Inferior parietal cortex (tissue), 1 donor: ENCODE measurements at regions not wholly inside any gene's neighbourhood (a gene's known extent, or its start where the extent isn't known, plus 50 kb on each side); places are given as distances from the start of the nearest gene placed in this dataset.
"Not testable (repeated sequence)": the region's sequence is repeated elsewhere in the genome, so short reads cannot be mapped to it uniquely, and the experiment has no call there.

ENCODE experiments used
- DNase-seq: peaks from one replicate; pipeline ENCODE4 v3.0.0-alpha.2; 2016; ENCODE audit errors: extremely low spot score

DNA sequence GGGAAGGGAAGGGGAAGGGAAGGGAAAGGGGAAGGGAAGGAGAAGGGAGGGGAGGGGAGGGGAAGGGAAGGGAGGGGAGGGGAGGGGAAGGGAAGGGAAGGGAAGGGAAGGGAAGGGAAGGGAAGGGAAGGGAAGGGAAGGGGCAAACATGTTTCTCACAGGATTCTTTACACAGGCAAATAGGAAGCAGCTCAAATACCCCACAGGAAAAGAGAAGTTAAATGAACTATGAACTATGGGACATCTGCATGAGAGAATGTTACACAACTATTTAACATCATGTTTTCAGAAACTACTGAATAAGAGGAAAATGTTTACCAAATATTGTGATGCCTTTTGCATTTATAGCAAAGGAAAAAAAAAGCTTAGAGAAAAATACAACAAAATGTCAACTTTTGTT is 125.4 kb upstream of the SLC30A5 start:
- DNase-seq = no peak

DNA sequence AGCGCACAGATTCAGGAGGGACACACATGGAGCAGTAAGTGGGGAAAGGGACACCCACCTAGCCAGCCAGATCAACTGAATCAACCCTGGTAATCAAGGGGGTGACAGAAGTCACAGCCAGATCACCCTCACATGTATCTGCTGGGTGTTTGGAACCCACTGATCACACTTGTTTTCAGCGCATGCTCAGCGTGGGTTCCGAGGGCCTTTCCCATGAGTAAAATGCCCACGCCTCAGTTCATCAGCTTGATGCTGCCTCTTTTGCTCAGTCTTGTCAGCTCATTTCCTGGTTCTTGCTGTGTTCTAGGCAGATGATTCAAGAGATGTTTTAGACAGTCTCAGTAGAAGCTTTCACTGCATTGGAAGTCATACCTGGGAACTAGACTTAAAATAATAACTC is 123.2 kb upstream of the SLC30A5 start:
- no peak for DNase-seq

DNA sequence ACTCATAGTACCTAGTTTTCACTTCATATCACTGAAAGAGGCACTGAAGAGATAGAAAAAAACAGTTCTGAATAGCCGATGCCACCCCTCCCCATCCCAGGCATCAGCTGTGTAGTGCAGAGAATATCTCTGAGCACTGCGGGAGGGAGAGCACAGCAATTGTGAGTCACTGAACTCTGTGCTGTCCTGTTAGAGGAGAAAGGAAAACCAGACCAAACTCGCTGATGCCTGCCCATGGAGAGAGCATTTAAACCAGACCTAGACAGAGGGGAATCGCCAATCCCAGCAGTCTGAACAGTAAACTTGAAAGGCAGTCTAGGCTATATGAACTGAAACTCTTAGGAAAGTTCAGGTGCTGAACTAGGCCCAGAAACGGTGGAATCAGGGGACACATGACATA is 120.1 kb upstream of the SLC30A5 start:
- DNase-seq = no peak

DNA sequence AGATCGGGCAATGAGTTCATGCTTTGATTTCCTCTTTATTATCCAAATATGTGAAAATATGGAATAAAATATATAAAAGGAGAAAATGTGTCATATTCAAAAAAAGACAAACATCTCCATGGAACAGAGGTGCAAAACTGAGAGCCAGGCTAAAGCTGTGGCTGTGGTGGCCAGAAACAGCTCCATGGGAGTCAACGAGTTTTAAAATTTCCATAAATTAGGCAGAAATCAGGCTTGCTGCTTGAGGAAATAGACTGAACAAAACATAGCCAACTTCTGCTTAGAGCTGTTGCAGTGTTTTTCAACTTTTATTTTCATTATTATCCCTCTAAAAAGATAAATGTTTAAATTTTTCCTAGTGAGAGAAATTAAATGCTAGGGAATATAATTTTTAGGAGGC is 110.8 kb upstream of the SLC30A5 start:
- DNase-seq = no peak

DNA sequence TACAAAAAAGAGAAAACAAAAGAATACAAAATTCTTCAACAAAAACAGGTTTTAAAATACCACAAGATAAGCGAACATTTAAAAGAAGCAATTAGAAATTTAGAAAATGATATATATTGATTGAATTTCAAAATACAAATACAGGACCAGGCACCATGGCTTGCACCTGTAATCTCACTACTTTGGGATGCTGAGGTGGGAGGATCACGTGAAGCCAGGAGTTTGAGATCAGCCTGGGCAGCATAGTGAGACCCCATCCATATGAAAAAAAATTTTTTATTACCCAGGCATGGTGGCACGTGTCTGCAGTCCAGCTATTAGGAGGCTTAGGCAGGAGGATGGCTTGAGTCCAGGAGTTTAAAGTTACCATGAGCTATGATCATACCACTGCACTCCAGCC is 109.9 kb upstream of the SLC30A5 start:
- DNase-seq = no peak

DNA sequence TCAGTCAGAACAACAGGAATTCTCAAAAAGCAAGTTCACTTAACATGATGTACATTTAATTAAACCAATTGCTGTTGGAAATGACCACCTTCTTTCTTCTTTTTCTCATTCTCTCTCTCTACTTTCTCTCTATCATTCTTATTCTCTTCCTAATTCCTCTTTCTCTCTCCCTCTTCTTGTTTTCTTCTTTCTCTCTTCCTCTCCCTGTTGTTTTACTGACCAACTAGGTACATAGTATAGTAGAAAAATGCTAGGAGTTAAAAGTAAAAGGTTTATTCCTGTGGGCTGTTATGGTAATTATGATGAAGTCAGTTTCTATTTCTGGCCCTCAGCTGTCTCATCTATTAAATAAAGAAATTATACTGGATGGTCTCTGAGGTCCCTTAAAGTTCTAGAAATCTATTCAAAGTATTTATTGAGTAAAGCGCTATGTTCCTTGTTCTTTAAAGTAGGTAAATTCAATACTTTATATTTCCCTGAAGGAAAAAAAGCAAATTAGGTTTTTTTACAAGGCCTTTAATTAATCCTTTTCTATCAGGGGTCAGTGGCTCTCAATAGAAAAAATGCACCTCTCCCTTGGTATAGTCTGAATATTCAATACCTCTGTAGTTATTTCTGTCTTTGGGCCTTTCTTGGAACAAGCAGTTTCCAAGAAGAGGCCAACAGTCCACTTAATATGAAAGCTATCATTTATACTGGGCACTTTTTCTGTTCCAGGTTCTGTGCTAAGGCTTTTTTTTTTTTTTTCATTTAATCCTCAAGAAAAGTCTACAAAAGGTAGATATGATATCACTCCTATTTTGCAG is 102.3 kb upstream of the SLC30A5 start:
- no peak for DNase-seq

DNA sequence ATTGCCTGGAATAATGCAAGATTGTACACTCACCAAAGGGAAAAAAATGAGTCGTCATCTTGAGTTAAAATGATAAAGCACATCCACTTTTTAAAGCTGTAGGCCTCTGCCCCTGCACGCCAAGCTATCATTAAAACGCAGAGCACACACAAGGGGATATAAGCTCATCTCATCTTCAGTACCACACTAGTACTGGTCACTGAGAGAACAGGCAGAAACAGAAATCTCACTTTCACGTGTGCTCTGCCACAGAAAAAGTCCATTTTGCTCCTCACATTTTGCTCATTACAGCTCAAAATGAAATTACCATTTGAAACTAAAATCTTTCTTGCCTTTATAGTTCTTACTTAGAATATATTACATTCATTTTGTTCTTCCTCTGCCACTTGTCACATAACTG is 99.2 kb upstream of the SLC30A5 start:
- no peak for DNase-seq

DNA sequence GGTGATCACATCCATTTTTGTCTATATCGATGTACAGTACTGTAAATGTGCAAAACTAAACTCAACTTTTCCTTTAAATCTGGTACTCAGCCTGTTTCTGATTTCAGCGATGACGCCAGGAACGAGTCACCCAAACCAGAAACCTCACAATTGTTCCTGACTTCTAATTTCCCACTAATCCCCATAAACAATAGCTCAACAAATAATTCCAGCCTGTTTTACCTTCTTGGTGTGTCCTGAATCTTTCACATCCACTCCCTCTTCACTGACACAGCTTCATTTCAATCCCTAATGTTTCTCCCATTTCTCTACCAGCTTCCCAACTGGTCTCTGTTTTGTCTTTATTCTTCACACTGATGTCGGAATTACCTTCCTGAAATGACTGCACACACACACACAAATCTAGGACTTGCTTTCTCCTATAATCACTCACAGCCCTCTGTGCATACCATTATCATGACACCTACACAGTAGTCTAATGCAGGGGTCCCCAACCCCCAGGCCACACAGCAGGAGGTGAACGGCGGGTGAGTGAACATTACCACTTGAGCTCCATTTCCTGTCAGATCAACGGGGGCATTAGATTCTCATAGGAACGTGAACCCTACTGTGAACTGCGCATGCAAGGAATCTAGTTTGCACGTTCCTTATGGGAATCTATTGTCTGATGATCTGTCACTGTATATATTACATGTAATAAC is 97.8 kb upstream of the SLC30A5 start:
- no peak for DNase-seq

DNA sequence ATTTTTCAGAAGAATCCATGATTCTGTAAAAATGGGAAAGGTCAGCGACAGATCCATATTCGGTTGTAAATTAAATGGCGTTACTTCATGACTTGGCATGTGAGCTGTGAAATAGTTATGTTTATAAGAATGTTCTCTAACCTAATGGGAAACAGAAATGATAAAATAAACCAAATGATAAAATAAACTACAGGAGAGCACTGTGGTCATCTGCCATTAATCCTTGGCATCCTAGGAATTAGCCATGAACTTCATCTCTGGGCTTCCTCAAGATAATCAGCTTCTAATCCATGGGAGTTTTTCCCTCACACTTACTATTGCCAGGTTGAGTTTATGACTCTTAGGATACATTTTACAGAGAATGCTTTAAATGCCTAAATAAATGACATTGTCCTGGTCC is 94.6 kb upstream of the SLC30A5 start:
- no peak for DNase-seq

DNA sequence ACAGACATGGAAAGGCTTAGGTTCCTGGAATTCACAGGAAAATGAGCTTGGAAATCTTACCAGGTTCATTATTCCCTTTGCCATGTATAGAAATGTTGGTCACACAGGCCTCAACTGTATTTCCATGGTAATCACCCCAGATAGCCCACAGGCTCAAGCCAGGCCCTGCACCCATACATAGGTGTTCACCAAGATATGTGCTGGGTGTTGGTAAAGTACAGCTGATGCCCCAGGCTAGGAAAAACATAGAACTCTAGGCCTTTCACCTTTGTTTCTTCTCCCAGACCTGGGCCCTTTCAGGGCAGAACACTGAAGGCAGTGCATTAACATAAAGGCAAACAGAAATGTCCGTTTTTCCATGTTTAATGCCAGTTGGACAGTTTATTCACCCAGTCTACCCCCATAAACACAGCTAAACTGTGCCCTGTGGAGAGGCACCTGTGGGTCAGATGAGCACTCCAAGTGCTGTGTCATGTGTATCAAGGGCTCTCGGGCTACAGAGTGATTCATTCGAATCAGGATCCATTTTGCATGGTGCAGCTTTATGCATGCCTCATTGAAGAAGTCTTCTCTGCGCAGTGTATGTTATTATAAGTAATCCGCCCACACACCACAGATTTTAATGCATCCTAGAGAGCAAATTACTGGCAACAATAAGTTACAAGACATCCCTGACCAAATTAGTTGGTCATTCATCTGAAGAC is 93.4 kb upstream of the SLC30A5 start:
- no peak for DNase-seq

DNA sequence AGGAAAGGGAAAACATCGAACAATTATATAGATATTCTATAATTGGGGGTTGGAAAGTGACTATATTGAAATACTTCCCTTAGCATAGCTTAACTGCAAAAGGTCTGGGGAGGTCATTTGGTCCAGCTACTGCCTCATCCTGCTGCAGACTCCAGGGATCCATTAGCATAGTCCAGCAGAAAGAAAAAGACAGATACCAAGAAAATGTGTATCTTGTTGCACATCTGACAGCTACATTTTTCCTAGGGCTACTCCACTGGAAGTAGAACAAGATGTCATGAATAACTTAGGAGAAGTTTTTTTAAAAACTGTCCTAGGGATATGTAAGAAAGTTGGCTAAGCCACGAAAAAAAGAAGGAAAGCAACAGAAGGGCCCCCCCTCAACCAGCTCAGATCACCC is 92.9 kb upstream of the SLC30A5 start:
- no peak for DNase-seq

DNA sequence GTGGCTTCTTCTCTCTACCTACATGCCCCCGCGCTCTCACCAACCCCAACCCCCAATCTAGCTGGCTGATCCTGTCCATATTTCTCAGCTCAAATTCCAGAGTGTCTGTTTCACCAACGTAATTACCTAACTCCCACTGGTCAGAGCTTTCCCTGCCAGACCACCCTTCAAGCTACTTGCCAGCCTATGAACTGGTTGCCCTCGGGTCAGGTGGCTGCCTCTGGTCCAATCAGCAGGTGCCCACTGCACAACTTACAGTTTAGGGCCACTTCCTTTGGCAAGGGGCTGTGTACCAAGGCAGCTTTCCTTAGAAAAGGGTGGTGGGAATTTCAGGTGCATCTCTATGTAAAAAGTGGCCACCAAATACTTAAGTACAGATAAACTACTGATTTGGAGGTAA is 92.2 kb upstream of the SLC30A5 start:
- DNase-seq = no peak

DNA sequence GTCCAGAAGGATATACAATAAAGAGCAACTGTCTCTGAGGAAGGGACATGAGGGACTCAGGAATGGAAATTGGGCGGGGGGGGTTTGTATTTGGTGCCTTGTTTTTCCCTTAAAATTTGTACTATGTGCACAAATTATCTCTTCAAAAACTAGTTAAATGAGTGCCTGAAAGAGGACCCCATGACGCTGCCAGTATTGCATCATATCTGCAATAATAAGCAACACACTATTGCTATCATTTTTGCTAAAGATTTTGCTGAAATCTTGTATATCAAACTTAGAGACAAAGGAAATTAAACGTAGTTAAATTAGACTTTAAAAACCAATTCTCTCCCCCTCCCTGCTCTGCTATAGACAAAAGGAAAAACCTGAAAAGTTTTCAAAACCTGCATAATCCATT is 89.7 kb upstream of the SLC30A5 start:
- DNase-seq = no peak

DNA sequence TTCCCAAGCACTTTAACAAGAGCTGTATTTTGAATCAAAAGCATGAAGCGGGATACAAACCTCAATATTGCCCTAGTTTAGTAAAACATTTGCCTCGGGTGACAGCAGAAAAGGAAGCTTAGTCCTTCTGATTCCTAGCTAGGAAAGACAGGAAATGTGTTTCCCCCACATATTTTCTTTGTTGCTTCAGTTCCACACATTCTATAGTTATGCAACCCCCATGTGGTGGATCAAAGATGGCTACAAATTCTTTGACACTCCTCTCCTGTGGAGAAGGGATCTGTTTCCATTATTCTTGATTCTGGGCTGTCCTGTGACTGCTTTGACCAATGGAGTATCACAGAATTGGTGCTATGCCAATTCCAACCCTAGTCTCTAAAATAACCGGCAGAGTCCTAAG is 89.1 kb upstream of the SLC30A5 start:
- DNase-seq = no peak

DNA sequence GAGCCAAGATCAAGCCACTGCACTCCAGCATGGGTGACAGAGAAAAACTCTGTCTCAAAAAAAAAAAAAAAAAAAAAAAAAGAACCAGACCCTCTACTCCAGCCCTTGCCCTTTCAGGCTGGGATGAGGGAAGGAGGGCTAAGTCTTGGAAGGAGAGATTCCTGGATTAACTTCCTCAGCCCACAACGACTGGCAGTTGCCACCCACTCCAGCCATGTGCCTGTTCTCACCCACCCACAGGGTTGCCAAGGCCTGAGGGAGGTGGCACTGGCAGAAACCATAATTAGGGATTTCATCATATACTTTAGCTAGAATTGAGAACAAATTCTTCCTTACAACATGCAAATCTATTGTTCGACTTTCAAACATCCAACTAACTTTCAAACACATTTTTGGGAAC is 87.8 kb upstream of the SLC30A5 start:
- DNase-seq = peak; percentile 55

DNA sequence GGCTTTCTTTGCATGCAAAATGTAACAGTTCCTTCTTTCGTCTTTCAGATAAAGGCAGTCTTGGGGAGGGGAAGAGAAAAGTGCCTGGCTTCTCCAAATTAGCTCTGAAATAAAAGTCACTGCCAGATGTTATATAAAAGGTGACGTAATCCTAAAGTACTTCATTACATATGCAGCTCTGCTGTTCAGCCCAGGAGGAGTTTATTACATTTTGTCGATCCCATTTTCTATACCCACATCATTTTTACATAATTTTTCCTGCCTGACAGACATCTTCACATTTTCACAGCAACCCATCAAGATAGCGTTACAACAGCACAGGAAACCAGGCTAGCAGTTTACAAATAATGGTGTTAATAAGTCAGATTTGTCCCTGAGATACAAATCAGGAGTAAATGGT is 86.7 kb upstream of the SLC30A5 start:
- DNase-seq = peak; percentile 64

DNA sequence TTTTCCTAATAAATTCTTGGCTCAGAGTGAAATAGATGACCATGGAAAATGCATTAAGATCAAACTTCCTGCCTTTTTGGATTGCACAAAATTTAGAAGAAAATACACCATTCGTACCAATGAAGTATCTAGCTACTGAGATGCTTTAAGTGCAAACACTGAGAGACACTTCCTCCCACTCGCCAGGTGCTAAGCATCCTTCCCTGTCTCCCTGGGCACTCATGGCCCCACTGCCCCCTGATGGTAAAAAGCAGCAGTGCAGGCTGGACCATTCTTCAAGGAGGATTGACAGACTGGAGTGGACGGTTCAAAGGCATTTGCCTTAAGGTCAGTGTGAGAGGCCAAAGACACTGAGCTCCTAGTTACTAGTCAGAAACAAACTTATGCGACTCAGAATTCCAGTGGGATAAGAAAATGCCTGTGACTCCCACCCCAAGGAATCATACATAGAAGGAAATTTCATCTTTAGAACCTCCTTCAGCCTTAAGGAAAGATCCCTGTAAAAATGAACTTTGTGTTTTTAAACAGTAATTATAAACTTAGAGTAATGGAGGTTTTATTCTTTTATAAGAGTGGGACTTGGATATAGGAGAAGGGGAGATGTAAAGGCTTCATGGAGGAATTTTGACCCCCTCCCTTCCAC is 86.0 kb upstream of the SLC30A5 start:
- DNase-seq = peak; percentile 86

DNA sequence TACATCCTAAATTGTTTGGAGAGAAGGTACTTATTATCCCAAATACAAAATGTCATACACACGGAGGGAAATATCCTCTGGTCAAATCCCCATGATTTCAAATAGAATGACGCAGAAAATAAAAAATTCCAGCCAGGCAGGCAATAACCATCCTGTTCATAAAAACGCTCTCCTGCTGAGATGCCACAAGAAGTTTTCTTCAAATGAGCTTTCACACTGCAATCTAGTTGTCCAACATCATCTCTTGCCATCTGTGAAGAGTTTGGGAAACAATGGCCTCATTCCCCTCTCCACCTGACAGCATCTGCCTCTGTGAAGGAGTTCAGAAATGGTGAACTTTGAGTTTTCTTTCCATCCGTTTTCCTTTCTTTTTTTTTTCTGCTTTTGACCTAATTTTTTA is 83.3 kb upstream of the SLC30A5 start:
- no peak for DNase-seq

DNA sequence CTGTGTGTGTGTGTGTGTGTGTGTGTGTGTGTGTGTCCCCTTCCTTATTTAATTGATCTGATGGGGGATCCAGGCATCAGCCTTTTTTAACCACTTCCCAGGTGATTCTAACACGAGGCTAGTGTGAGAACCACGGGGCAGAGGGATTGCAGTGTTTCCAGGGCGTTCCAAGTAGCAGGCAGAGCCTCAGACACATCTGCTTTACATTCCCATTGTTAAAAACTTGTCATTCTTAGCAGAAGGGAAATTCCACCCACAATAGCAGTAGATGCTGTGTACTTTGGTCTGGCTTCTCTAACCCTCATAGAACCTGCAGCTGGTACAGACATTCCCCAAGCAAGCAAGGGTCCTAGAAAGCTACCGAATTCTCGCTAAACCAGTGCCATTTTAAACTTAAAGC is 81.9 kb upstream of the SLC30A5 start:
- no peak for DNase-seq

DNA sequence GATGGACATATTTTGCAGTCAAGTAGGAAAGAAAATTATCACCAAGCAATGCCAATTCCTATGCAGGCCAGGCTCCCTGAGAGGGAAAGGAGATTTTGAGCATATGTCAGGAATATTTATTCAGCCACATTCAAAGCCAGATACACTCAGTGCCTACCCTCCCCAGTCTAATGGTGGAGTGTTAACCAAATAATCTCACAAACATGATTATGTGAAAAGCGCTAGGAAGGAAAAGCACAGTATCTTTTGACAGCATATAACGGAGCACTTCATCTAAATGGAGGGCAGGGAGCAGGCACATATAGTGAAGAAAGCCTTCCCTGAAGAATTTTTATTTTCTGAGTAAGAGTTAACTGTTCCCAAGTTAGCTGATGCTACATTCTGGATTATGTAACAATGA is 80.3 kb upstream of the SLC30A5 start:
- no peak for DNase-seq

DNA sequence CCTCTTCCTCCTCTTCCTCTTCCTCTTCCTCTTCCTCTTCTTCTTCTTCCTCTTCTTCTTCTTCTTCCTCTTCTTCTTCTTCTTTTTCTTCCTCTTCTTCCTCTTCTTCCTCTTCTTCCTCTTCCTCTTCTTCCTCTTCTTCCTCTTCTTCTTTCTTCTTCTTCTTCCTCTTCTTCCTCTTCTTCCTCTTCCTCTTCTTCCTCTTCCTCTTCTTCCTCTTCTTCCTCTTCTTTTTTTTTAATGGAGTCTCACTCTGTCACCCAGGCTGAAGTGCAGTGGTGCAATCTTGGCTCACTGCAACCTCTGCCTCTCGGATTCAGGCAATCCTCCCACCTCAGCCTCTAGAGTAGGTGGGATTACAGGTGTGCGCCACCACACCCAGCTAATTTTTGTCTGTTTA is 79.8 kb upstream of the SLC30A5 start:
- not testable (repeated sequence) for DNase-seq

DNA sequence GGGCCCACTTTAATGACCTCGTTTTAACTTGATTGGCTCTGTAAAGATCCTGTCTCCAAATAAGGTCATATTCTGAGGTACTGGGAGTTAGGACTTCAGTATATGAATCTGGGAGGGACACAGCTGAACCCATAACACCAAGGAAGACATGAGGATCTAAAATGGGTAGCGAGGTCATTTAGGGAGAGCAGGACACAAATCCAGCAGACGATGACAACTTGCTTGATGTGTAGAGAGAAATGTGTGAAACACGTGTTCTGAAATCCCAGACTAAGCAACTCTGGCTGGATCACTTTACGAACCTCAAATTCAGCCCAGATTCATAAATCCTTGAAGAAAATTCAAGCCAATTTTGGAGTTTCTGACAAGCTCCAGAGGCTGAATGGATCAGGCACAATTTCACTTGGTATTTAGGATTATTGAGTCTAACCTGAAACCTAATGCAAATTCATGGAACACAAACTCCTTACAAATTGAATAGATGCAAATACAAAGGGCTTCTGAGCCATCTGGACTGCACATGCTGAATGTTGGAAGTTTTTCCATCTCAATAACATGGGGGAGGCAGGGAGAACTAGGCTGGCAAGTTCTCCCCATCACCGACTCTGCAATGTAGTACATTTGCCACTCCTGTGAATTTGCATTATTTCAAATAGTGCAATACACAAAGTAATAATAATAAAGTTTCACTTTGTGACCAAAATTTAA is 74.0 kb upstream of the SLC30A5 start:
- no peak for DNase-seq
